AG04449 (cell line): ENCODE measurements at regions not wholly inside any gene's neighbourhood (a gene's known extent, or its start where the extent isn't known, plus 50 kb on each side); places are given as distances from the start of the nearest gene placed in this dataset.

ENCODE experiments used
- CTCF ChIA-PET: fragments of 350-600 bp; formaldehyde crosslinking; extraction: SDS; loops from one replicate; lab custom pipeline; 2021; ENCODE audit warnings: antibody characterized with exemption; lab: Yijun Ruan, JAX
- POLR2A ChIA-PET: fragments of 400-600, 350-600 bp; formaldehyde crosslinking; extraction: SDS; loops from one replicate; lab custom pipeline; 2020; ENCODE audit warnings: antibody characterized with exemption, inconsistent platforms; lab: Yijun Ruan, JAX
- DNase-seq: peaks from one replicate; pipeline ENCODE4 v3.0.0-alpha.2; 2010; ENCODE audit warnings: low read depth, low spot score
- H3K4me3 ChIP-seq: 2 replicates; pipeline ENCODE4 v1.5.1; 2011; ENCODE audit warnings: low read depth, mild to moderate bottlenecking, control low read depth, low read length
- TF ChIP-seq, protein P1 (sequence below): IDR thresholded peaks from one replicate; pipeline ENCODE4 v1.5.1; 2011; ENCODE audit warnings: mild to moderate bottlenecking, moderate library complexity, low read length, control low read depth, inconsistent platforms; ENCODE audit not compliant: insufficient read depth; ENCODE audit errors: missing control alignments

DNA sequence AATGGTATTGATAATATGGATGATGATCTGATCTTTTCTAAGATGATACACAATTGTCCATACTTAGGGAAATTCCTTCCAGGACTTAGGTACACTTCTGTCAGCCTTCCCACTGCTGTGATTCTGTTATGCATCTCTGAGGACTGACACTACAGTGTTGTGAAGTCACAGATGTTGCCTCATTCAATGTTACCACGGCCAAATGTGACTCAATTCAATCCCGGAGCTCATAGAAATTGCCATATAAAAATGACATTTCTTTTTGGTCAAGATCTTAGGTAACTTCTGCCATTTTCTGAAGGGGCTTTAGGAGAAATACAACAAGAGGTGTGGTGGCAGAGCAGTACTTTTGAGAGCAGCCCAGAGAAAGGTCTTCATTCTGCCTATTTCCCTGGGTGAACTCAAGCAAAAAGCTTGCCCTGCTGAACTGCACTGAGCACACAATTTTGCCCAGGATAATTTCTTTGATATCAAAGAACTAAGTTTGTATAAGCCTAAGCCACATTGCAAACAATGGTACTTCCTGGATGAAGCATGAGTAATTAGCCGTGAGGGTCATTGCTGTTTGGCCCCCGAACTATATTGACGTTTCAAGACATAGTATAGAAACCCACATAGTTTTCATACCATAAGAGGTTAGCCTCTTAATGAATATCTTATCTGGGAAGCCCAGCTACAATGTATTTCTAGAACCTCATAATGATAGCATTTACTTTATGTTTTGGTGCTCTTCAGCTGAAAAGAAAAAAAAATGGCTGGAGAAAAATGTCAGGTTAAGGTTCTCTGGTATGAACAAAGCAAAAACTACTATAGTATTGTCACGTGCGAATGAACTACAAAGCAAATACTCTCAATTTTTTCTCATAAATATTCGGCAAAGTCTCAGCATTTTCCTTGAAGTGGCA, 437.4 kb downstream of the MEIS1 start:
- no peak for DNase-seq
- ChIA-PET CTCF (interaction anchor here (0.7 to 2.0 kb wide), 3 partner anchors 25 to 445 kb away, joined by 3 to 7 read pairs (median 4); no protein-coding TSS in a partner anchor), POLR2A (no interaction called here)
- H3K4me3 ChIP-seq = no peak overlapping the region
- TF ChIP-seq, protein P1, sequence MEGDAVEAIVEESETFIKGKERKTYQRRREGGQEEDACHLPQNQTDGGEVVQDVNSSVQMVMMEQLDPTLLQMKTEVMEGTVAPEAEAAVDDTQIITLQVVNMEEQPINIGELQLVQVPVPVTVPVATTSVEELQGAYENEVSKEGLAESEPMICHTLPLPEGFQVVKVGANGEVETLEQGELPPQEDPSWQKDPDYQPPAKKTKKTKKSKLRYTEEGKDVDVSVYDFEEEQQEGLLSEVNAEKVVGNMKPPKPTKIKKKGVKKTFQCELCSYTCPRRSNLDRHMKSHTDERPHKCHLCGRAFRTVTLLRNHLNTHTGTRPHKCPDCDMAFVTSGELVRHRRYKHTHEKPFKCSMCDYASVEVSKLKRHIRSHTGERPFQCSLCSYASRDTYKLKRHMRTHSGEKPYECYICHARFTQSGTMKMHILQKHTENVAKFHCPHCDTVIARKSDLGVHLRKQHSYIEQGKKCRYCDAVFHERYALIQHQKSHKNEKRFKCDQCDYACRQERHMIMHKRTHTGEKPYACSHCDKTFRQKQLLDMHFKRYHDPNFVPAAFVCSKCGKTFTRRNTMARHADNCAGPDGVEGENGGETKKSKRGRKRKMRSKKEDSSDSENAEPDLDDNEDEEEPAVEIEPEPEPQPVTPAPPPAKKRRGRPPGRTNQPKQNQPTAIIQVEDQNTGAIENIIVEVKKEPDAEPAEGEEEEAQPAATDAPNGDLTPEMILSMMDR = no peak

DNA sequence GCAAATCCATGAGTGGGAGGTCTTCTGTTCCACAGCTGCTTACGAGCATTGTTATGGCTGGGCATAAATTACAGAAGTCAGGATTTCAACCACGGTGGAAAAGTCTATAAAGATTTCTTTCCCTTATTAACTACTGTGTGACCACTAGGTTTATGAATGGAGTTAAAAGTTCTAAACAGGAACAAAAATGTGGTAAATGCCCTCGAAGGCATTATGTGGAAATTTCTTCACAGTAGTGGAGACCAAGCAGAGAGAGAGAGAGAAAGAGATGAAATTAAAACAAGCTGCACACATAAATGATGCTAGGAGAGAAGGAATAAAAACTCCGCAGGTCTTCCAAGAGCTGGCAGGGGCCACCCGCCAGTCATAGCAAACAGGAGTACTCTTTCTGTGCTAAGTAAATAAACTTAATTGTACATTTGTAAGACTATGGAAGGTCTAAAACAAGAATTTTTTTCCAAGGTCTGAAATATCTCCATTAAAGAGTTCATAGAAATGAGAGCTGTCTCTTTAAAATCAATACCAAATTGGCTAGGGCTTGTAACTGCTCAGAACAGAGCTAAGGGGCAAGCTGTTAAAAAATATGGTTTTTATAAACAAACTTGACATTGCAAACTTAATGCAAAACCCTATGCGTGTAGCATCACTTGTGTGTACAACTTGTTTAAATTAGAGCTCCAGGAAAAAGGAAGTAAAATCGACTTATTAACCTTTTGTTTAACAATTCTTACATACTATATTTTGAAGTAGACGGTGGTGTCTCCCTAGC, 438.2 kb downstream of the MEIS1 start:
- DNase-seq = no peak
- ChIA-PET POLR2A (interaction anchor here (1.0 to 1.4 kb wide), 3 partner anchors 10 to 362 kb away, joined by 3 to 7 read pairs (median 3); no protein-coding TSS in a partner anchor), CTCF (interaction anchor here (0.7 to 2.1 kb wide), 9 partner anchors 9 to 777 kb away, joined by 3 to 9 read pairs (median 3); no protein-coding TSS in a partner anchor)
- TF ChIP-seq, protein P1 = no peak
- H3K4me3 ChIP-seq = no peak overlapping the region

DNA sequence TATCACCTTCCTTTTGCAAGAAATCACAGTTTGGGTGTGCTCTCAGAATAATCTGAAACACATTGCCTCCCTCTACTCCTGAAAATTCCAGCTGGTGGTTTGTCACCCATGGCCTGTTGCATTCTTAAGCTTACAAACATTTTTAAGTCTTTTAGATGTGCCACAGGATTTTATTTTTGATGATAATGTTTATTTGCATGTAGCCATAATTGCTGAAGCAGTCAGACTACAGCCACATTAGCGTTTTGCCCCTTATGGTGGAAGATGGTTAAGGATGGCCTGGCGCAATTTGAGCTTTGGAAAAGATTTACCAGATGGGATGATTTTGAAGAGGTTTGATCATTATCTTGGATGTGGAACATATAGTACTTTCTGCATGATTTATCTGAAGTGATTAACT, 439.5 kb downstream of the MEIS1 start:
- TF ChIP-seq, protein P1 = no peak
- CTCF ChIA-PET = interaction anchor here (0.6 to 2.1 kb wide), 5 partner anchors 9 to 221 kb away, joined by 3 to 9 read pairs (median 3); no protein-coding TSS in a partner anchor
- no peak for DNase-seq
- H3K4me3 ChIP-seq = no peak overlapping the region
- POLR2A ChIA-PET = interaction anchor here (1.0 to 1.4 kb wide), 3 partner anchors 11 to 361 kb away, joined by 3 to 7 read pairs (median 3); no protein-coding TSS in a partner anchor

DNA sequence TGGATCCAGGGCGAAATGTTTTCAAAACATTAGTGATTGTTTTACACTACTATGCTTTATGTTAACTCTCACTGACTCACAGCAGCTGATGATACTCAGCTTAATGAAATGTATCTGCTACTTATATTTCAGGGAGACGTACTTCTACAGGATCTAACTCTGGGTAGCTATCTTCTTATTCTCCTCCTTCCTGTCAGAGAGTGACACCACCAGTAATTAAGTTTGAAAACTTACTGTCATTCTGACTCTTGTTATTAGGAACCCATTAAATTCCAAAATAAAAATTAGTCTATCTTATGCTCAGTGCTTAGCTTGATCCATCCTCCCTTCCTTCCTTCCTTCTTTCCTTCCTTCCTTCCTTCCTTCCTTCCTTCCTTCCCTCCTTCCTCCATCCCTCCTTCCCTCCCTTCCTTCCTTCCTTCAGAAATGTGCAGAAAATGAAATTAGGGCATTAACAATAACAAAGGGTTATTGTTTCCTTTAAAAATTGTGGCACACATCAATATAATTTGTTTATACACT, 441.1 kb downstream of the MEIS1 start:
- ChIA-PET POLR2A (interaction anchor here (1.4 kb wide), 1 partner anchor 13 kb away, joined by 5 read pairs; no protein-coding TSS in a partner anchor), CTCF (interaction anchor here (1.0 to 1.2 kb wide), 3 partner anchors 8 to 775 kb away, joined by 3 read pairs; no protein-coding TSS in a partner anchor)
- no peak overlapping the region for H3K4me3 ChIP-seq
- TF ChIP-seq, protein P1 = no peak
- no peak for DNase-seq

DNA sequence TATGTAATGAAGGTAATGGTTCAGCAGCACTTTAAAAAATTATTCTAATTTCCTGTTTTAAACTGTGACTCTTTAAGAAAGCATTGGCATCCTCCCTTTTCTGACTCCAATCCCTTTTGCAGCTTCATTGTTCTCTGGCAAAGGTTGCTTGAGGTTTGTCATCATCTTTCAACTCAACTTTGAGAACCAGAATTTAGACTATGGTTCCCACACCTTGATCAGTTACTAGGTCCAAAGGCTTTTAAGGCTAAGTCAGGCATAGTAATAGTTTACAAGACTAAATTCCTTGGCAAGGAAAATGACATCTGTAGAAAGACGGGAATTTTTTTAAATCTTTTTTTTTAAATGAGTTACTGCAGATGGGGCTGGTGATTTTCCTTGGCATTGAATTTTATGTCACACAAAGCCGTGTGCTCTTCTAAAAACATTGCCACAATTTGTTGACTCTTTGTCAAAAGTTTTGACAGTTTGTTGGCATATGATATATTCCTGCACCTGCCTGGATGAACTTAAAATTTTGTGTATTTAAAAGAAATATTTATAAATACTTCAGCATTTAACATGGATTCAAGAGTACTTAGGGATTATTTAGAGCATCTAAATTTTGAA, 451.0 kb downstream of the MEIS1 start:
- H3K4me3 ChIP-seq = no peak overlapping the region
- ChIA-PET CTCF (no interaction called here), POLR2A (no interaction called here)
- TF ChIP-seq, protein P1 = no peak
- no peak for DNase-seq
